ENCODE measurements at regions not wholly inside any gene's neighbourhood (a gene's known extent, or its start where the extent isn't known, plus 50 kb on each side); places are given as distances from the start of the nearest gene placed in this dataset.

- DNase-seq: no peak
These were observed 364.6 kb downstream of the SHQ1 start for GRCh38 chr3:72483554-72484104.

DNA sequence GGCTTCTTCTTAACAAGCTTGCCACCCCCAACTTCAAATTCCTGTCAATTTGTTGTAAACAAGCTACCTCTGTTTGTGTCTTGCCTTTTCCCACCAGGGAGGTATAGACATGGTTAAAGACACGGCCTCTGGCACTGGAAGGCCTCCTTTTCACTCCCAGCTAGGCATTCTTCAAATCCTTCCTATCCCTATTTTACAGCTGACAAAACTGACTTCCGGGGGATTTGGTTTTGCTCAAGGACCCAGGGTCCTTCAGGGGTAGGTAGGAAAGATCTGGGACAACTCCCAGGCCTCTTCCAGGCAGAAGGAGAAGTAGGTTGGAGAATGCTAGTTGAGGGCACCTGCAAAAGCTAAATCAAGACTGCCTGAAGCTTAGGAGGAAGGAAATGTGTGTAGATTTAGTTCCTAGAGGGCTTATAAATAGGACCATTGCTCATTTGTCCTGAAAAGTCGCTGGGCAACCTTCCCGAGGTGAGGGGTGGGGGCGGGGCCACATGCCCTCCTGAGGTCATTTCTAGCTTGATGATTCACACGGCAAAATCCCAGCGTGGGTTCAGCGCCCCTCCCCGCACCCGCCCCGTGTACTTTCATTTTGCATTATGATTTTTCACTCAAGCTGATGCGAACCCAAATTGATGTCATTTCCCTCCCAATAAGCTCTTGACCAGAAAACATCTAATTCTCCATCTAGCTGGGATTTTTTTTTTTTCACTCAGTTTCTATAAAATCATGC, 365.5 kb downstream of the SHQ1 start:
- WGBS, 2 donors: 18 to 26% methylated on average over 12 of the region's 12 CpGs
- Histone ChIP-seq H3K9me3 (no peaks in the 10 kb centered on the region), H3K27me3 (no peaks in the 10 kb centered on the region), H3K4me1 (peaks cover 0 to 9% (median 5%) of the 10 kb centered on the region in 3 donors), H3K27ac (peak overlapping the region; percentile 33 to 47 (median 40)), H3K4me3 (peak overlapping the region in 2 of 4 donors; percentile 10 to 18), H3K36me3 (no peaks in the 10 kb centered on the region)
- no peak for FAIRE-seq
- intact Hi-C loops (cut with DNase I): no loop called here
- peak in 5 of 6 donors; percentile 59 to 81 (median 75) for DNase-seq
- TF ChIP-seq, protein P1, sequence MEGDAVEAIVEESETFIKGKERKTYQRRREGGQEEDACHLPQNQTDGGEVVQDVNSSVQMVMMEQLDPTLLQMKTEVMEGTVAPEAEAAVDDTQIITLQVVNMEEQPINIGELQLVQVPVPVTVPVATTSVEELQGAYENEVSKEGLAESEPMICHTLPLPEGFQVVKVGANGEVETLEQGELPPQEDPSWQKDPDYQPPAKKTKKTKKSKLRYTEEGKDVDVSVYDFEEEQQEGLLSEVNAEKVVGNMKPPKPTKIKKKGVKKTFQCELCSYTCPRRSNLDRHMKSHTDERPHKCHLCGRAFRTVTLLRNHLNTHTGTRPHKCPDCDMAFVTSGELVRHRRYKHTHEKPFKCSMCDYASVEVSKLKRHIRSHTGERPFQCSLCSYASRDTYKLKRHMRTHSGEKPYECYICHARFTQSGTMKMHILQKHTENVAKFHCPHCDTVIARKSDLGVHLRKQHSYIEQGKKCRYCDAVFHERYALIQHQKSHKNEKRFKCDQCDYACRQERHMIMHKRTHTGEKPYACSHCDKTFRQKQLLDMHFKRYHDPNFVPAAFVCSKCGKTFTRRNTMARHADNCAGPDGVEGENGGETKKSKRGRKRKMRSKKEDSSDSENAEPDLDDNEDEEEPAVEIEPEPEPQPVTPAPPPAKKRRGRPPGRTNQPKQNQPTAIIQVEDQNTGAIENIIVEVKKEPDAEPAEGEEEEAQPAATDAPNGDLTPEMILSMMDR (IDR thresholded peaks at IDR 0.05): no peak
- ATAC-seq: peak; percentile 85 to 90 (median 88)

More at GRCh38 chr3:72483554-72484104, 364.6 kb downstream of the SHQ1 start:
- H3K27ac ChIP-seq: no peak overlapping the region
- TF ChIP-seq, protein P1 (IDR thresholded peaks at IDR 0.05): no peak
- H3K36me3 ChIP-seq: no peaks in the 10 kb centered on the region
- intact Hi-C loops (cut with DNase I): no loop called here
- ATAC-seq (no peak), FAIRE-seq (no peak)
- WGBS, 2 donors: 90 to 91% methylated on average over 3 of the region's 3 CpGs
- H3K4me3 ChIP-seq: no peak overlapping the region
- H3K9me3 ChIP-seq: no peaks in the 10 kb centered on the region
- peaks cover 0 to 9% (median 5%) of the 10 kb centered on the region in 3 donors for H3K4me1 ChIP-seq
- no peaks in the 10 kb centered on the region for H3K27me3 ChIP-seq

DNA sequence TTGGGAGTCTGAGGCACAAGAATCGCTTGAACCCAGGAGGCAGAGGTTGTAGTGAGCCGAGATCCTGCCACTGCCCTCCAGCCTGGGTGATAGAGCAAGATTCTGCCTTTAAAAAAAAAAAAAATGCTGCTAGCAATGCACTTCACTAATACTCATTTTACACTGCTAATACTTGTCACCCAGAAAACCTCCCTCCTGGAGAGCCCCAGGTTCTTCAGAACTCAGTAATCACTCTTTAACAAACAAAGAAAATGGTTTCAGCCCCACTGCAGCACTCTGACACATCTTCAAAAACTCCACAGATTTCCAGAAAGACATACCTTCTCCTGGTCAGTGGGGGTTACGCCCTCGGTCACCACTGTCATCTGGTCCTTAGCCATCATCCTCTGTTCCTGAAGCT, 366.7 kb downstream of the SHQ1 start:
- DNase-seq (no peak), ATAC-seq (no peak), FAIRE-seq (no peak)
- intact Hi-C loops (cut with DNase I): no loop called here
- WGBS, 2 donors: 95 to 96% methylated on average over 4 of the region's 4 CpGs
- H3K27ac ChIP-seq: no peak overlapping the region
- TF ChIP-seq, protein P1 (IDR thresholded peaks at IDR 0.05): no peak
- peaks cover 0 to 9% (median 5%) of the 10 kb centered on the region in 3 donors for H3K4me1 ChIP-seq
- no peaks in the 10 kb centered on the region for H3K9me3 ChIP-seq
- no peaks in the 10 kb centered on the region for H3K36me3 ChIP-seq
- no peaks in the 10 kb centered on the region for H3K27me3 ChIP-seq
- no peak overlapping the region for H3K4me3 ChIP-seq

GRCh38 chr3:72480366-72480765, 367.9 kb downstream of the SHQ1 start:
- Histone ChIP-seq H3K4me1 (peaks cover 0 to 9% (median 5%) of the 10 kb centered on the region in 3 donors), H3K27me3 (no peaks in the 10 kb centered on the region), H3K4me3 (no peak overlapping the region), H3K27ac (no peak overlapping the region), H3K36me3 (no peaks in the 10 kb centered on the region), H3K9me3 (no peaks in the 10 kb centered on the region)
- DNase-seq (no peak), FAIRE-seq (no peak), ATAC-seq (no peak)
- TF ChIP-seq, protein P1 (IDR thresholded peaks at IDR 0.05): no peak
- intact Hi-C loops (cut with DNase I): no loop called here

DNA sequence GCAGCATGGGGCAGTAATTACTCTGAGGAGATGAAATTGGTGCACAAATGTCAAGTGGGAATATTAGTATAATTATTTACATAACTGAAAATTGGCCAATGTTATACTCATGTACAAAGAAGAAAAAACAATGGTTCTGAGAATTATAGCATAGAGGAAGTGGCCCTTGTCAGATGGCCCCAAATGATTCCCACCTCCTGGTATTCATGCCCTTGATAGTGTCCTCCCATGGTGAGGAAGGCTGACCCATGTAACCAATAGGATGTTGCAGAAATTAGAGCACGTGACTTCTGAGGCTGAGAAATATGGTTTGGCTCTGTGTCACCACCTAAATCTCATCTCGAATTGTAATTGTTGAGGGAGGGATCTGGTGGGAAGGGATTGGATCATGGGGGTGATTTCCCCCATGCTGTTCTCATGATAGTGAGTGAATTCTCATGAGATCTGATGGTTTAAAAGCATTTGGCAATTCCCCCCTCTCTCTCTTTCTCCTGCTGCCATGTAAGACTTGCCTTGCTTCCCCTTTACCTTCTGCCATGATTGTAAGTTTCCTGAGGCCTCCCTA, 368.5 kb downstream of the SHQ1 start:
- Histone ChIP-seq H3K27me3 (no peaks in the 10 kb centered on the region), H3K36me3 (no peaks in the 10 kb centered on the region), H3K9me3 (no peaks in the 10 kb centered on the region), H3K27ac (no peak overlapping the region), H3K4me1 (peaks cover 0 to 9% (median 5%) of the 10 kb centered on the region in 3 donors), H3K4me3 (no peak overlapping the region)
- FAIRE-seq (no peak), DNase-seq (no peak), ATAC-seq (no peak)
- TF ChIP-seq, protein P1 (IDR thresholded peaks at IDR 0.05): no peak
- intact Hi-C loops (cut with DNase I): no loop called here
- WGBS, 2 donors: 88 to 93% methylated on average over 2 of the region's 2 CpGs
